ENCODE measurements at regions not wholly inside any gene's neighbourhood (a gene's known extent, or its start where the extent isn't known, plus 50 kb on each side); places are given as distances from the start of the nearest gene placed in this dataset.

- peak; percentile 66 for TF ChIP-seq CTCF (IDR thresholded peaks at IDR 0.05)
Observed at GRCh38 chr5:58335518-58335917, 124.4 kb downstream of the PLK2 start.

- TF ChIP-seq CTCF (IDR thresholded peaks at IDR 0.05) = no peak
Observed at GRCh38 chr5:58334035-58334434, 125.9 kb downstream of the PLK2 start.

GRCh38 chr5:58330781-58331180 lies 129.1 kb downstream of the PLK2 start:
- no peak for TF ChIP-seq CTCF (IDR thresholded peaks at IDR 0.05)

- no peak for TF ChIP-seq CTCF (IDR thresholded peaks at IDR 0.05)
Observed at GRCh38 chr5:58327289-58327688, 132.6 kb downstream of the PLK2 start.

GRCh38 chr5:58326022-58326421 lies 133.9 kb downstream of the PLK2 start:
- TF ChIP-seq CTCF (IDR thresholded peaks at IDR 0.05) = no peak

- no peak for TF ChIP-seq CTCF (IDR thresholded peaks at IDR 0.05)
Observed at GRCh38 chr5:58322453-58322852, 137.4 kb downstream of the PLK2 start.

- TF ChIP-seq CTCF (IDR thresholded peaks at IDR 0.05) = no peak
Observed at GRCh38 chr5:58318468-58318867, 141.4 kb downstream of the PLK2 start.

- TF ChIP-seq CTCF (IDR thresholded peaks at IDR 0.05) = no peak
Observed at GRCh38 chr5:58317808-58318207, 142.1 kb downstream of the PLK2 start.
